SK-N-SH treated with all-trans-retinoic acid at 6 μM for 48 hours (cell line): ENCODE measurements at regions not wholly inside any gene's neighbourhood (a gene's known extent, or its start where the extent isn't known, plus 50 kb on each side); places are given as distances from the start of the nearest gene placed in this dataset.

ENCODE experiments used
- ATAC-seq: fragments of 200-7000 bp; cut with Tn5 transposase; 3 replicates; pipeline ENCODE4 v1.9.1; 2020; ENCODE audit warnings: mild to moderate bottlenecking, moderate library complexity
- ARNTL ChIP-seq: fragments of 450-650 bp; formaldehyde crosslinking; IDR thresholded peaks from 2 replicates; pipeline ENCODE4 v1.5.0; 2020; ENCODE audit warnings: low read depth, mild to moderate bottlenecking, moderate library complexity, borderline replicate concordance
- BACH2 ChIP-seq: fragments of 250-450 bp; sonication (Bioruptor Pico); IDR thresholded peaks from 2 replicates; pipeline ENCODE4 v1.9.0; 2021; ENCODE audit warnings: mild to moderate bottlenecking, borderline replicate concordance
- CSDC2 ChIP-seq: fragments of 250-450 bp; sonication (Bioruptor Pico); IDR thresholded peaks from 2 replicates; pipeline ENCODE4 v1.5.0; 2020; ENCODE audit warnings: mild to moderate bottlenecking, moderate library complexity
- ESRRG ChIP-seq: fragments of 250-450 bp; sonication (Bioruptor Pico); IDR thresholded peaks from 2 replicates; pipeline ENCODE4 v1.6.1; 2021; ENCODE audit warnings: mild to moderate bottlenecking
- GLIS3 ChIP-seq: fragments of 250-450 bp; sonication (Bioruptor Pico); IDR thresholded peaks from 2 replicates; pipeline ENCODE4 v1.5.0; 2020; ENCODE audit warnings: mild to moderate bottlenecking, moderate library complexity
- ISL1 ChIP-seq: fragments of 250-450 bp; sonication (Bioruptor Pico); IDR thresholded peaks from 2 replicates; pipeline ENCODE4 v2.1.2; 2022; ENCODE audit warnings: mild to moderate bottlenecking, moderate library complexity
- OSR1 ChIP-seq: fragments of 250-450 bp; sonication (Bioruptor Pico); IDR thresholded peaks from 2 replicates; pipeline ENCODE4 v1.8.0; 2022; ENCODE audit warnings: moderate library complexity, mild to moderate bottlenecking, inconsistent platforms
- PPARA ChIP-seq: fragments of 250-450 bp; sonication (Bioruptor Pico); IDR thresholded peaks from 2 replicates; pipeline ENCODE4 v1.5.0; 2020; ENCODE audit warnings: mild to moderate bottlenecking, borderline replicate concordance
- SNAI2 ChIP-seq: fragments of 250-450 bp; sonication (Bioruptor Pico); IDR thresholded peaks from 2 replicates; pipeline ENCODE4 v1.5.0; 2020; ENCODE audit warnings: mild to moderate bottlenecking, moderate library complexity
- TCF4 ChIP-seq: fragments of 250-450 bp; sonication (Bioruptor Pico); IDR thresholded peaks from 2 replicates; pipeline ENCODE4 v1.8.0; 2021; ENCODE audit warnings: mild to moderate bottlenecking, moderate library complexity, borderline replicate concordance
- TOX ChIP-seq: fragments of 250-450 bp; sonication (Bioruptor Pico); IDR thresholded peaks from 2 replicates; pipeline ENCODE4 v1.8.0; 2021; ENCODE audit warnings: mild to moderate bottlenecking, moderate library complexity, borderline replicate concordance
- ZC3H10 ChIP-seq: fragments of 250-450 bp; sonication (Bioruptor Pico); IDR thresholded peaks from 2 replicates; pipeline ENCODE4 v1.5.1; 2021; ENCODE audit warnings: mild to moderate bottlenecking, moderate library complexity
- ZFP3 ChIP-seq: fragments of 250-450 bp; sonication (Bioruptor Pico); IDR thresholded peaks from 2 replicates; pipeline ENCODE4 v1.5.0; 2020; ENCODE audit warnings: mild to moderate bottlenecking, moderate library complexity
- ZFP30 ChIP-seq: fragments of 450-650 bp; formaldehyde crosslinking; IDR thresholded peaks from 2 replicates; pipeline ENCODE4 v1.5.0; 2022; ENCODE audit warnings: mild to moderate bottlenecking, moderate library complexity
- ZNF565 ChIP-seq: fragments of 450-650 bp; formaldehyde crosslinking; conservative IDR thresholded peaks from 2 replicates; pipeline ENCODE4 v1.5.0; 2020; ENCODE audit warnings: low read depth, mild to moderate bottlenecking, moderate library complexity
- ZNF70 ChIP-seq: fragments of 450-650 bp; formaldehyde crosslinking; IDR thresholded peaks from 2 replicates; pipeline ENCODE4 v1.5.0; 2020; ENCODE audit warnings: mild to moderate bottlenecking, moderate library complexity
- ZNF8 ChIP-seq: fragments of 450-650 bp; formaldehyde crosslinking; IDR thresholded peaks from 2 replicates; pipeline ENCODE4 v1.5.0; 2020; ENCODE audit warnings: mild to moderate bottlenecking, moderate library complexity
- TF ChIP-seq, protein P1 (sequence below): fragments of 250-450 bp; sonication (Bioruptor Pico); IDR thresholded peaks from 2 replicates; pipeline ENCODE4 v1.8.0; 2020; ENCODE audit warnings: mild to moderate bottlenecking, moderate library complexity, borderline replicate concordance
- TF ChIP-seq, protein P2 (sequence below): fragments of 250-450 bp; sonication (Bioruptor Pico); IDR thresholded peaks from 2 replicates; pipeline ENCODE4 v1.5.0; 2020; ENCODE audit warnings: mild to moderate bottlenecking, moderate library complexity
- TF ChIP-seq, protein P3 (sequence below): fragments of 250-450 bp; sonication (Bioruptor Pico); IDR thresholded peaks from 2 replicates; pipeline ENCODE4 v1.8.0; 2021; ENCODE audit warnings: low read depth, mild to moderate bottlenecking, moderate library complexity, borderline replicate concordance
- TF ChIP-seq, protein P4 (sequence below): fragments of 250-450 bp; sonication (Bioruptor Pico); IDR thresholded peaks from 2 replicates; pipeline ENCODE4 v1.5.1; 2020; ENCODE audit warnings: low read depth, mild to moderate bottlenecking, moderate library complexity
- TF ChIP-seq, protein P5 (sequence below): fragments of 250-450 bp; sonication (Bioruptor Pico); IDR thresholded peaks from 2 replicates; pipeline ENCODE4 v1.5.1; 2021; ENCODE audit warnings: mild to moderate bottlenecking, moderate library complexity

DNA sequence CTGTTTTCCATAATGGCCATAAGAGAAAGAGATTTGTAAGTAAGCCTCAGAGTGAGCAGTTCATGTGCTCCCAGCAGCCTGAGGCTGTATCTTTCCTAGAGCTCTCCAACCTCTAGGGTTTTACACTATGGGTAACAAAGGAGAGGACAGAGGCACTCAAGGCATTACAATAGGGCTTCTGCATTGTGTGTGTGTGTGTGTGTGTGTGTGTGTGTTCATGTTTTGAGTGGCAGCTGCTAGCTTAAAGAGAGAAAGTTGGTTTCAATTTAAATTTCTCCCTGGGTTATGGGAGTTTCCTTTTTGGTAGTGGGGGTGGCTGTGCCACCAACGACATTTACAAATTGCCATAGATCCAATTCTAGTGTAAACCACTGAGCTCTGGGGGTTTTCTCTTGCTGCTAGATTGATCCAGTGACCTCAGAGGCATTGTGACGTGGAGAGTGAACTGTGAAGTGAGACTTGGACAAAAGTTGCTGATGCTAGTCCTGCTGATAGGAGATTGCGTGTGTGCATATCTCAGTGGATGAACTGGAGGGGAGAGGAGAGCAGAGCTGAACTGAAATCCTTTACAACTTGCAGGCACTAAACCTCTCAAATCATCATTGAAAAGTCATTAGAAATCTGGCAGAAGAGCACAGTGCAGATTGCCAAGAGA, 67.2 kb upstream of the OLFM4 start:
- TF ChIP-seq ISL1 (no peak), CSDC2 (no peak)
- TF ChIP-seq, protein P1, sequence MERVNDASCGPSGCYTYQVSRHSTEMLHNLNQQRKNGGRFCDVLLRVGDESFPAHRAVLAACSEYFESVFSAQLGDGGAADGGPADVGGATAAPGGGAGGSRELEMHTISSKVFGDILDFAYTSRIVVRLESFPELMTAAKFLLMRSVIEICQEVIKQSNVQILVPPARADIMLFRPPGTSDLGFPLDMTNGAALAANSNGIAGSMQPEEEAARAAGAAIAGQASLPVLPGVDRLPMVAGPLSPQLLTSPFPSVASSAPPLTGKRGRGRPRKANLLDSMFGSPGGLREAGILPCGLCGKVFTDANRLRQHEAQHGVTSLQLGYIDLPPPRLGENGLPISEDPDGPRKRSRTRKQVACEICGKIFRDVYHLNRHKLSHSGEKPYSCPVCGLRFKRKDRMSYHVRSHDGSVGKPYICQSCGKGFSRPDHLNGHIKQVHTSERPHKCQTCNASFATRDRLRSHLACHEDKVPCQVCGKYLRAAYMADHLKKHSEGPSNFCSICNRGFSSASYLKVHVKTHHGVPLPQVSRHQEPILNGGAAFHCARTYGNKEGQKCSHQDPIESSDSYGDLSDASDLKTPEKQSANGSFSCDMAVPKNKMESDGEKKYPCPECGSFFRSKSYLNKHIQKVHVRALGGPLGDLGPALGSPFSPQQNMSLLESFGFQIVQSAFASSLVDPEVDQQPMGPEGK (CRISPR knock-in tag) = no peak
- ATAC-seq = no peak

DNA sequence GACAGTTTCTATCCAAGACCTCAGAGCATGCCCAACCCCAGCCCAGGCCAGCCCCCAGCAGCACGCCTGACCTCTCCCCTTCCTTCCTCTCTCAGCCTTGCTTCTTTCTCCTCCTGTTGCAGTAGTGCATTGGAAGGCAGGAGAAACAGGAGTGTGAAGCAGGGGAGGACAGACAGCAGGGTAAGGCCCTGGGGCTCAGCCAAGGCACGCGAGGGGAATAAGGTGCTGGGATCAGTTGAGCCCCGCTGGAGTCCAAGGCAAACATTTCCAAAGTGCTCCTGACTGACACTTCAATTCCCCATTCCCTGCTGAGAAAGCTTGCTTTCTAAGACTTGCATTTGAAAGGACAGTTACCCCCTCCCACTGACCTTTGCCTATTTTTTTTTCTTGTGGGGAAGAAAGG, 73.1 kb upstream of the OLFM4 start:
- no peak for ATAC-seq

DNA sequence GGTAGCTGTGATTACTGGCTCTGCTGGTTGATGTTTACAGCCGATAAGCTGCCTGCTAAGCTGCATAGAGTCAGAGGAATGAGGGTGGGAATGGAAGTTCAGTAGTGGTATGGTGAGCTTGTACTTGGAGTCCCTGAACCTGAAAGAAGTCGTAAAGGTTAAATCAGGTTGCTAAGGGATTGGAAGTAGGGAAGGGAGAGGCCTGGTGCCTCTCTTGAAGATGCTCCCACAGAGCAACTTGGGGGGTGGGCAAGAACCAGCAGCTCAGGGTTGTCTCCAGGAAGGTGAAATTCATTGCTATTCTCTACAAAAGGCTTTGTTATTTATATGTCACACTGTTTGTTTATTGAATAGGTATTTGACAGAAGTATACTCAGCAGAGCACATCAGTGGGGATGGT, 73.8 kb upstream of the OLFM4 start:
- TF ChIP-seq, protein P2, sequence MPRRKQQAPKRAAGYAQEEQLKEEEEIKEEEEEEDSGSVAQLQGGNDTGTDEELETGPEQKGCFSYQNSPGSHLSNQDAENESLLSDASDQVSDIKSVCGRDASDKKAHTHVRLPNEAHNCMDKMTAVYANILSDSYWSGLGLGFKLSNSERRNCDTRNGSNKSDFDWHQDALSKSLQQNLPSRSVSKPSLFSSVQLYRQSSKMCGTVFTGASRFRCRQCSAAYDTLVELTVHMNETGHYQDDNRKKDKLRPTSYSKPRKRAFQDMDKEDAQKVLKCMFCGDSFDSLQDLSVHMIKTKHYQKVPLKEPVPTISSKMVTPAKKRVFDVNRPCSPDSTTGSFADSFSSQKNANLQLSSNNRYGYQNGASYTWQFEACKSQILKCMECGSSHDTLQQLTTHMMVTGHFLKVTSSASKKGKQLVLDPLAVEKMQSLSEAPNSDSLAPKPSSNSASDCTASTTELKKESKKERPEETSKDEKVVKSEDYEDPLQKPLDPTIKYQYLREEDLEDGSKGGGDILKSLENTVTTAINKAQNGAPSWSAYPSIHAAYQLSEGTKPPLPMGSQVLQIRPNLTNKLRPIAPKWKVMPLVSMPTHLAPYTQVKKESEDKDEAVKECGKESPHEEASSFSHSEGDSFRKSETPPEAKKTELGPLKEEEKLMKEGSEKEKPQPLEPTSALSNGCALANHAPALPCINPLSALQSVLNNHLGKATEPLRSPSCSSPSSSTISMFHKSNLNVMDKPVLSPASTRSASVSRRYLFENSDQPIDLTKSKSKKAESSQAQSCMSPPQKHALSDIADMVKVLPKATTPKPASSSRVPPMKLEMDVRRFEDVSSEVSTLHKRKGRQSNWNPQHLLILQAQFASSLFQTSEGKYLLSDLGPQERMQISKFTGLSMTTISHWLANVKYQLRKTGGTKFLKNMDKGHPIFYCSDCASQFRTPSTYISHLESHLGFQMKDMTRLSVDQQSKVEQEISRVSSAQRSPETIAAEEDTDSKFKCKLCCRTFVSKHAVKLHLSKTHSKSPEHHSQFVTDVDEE (CRISPR knock-in tag) = no peak
- TF ChIP-seq PPARA = no peak
- no peak for TF ChIP-seq CSDC2
- no peak for TF ChIP-seq OSR1
- no peak for TF ChIP-seq ZNF8 (CRISPR knock-in tag)
- TF ChIP-seq ARNTL (CRISPR knock-in tag) = no peak
- no peak for TF ChIP-seq SNAI2
- no peak for TF ChIP-seq BACH2 (CRISPR knock-in tag)
- no peak for TF ChIP-seq ZNF565
- TF ChIP-seq TOX = no peak
- no peak for TF ChIP-seq TCF4 (CRISPR knock-in tag)
- no peak for TF ChIP-seq ZNF70
- no peak for TF ChIP-seq ZFP3
- no peak for TF ChIP-seq ZFP30 (CRISPR knock-in tag)
- TF ChIP-seq ESRRG (CRISPR knock-in tag) = no peak
- ATAC-seq = no peak

More for the DNA sequence above, 73.1 kb upstream of the OLFM4 start:
- TF ChIP-seq, protein P3, sequence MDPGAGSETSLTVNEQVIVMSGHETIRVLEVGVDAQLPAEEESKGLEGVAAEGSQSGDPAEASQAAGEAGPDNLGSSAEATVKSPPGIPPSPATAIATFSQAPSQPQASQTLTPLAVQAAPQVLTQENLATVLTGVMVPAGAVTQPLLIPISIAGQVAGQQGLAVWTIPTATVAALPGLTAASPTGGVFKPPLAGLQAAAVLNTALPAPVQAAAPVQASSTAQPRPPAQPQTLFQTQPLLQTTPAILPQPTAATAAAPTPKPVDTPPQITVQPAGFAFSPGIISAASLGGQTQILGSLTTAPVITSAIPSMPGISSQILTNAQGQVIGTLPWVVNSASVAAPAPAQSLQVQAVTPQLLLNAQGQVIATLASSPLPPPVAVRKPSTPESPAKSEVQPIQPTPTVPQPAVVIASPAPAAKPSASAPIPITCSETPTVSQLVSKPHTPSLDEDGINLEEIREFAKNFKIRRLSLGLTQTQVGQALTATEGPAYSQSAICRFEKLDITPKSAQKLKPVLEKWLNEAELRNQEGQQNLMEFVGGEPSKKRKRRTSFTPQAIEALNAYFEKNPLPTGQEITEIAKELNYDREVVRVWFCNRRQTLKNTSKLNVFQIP (CRISPR knock-in tag) = no peak
- TF ChIP-seq, protein P4, sequence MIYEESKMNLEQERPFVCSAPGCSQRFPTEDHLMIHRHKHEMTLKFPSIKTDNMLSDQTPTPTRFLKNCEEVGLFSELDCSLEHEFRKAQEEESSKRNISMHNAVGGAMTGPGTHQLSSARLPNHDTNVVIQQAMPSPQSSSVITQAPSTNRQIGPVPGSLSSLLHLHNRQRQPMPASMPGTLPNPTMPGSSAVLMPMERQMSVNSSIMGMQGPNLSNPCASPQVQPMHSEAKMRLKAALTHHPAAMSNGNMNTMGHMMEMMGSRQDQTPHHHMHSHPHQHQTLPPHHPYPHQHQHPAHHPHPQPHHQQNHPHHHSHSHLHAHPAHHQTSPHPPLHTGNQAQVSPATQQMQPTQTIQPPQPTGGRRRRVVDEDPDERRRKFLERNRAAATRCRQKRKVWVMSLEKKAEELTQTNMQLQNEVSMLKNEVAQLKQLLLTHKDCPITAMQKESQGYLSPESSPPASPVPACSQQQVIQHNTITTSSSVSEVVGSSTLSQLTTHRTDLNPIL = no peak
- TF ChIP-seq BACH2 (CRISPR knock-in tag) (no peak), ZFP3 (no peak), ZC3H10 (no peak), ZNF70 (no peak), ESRRG (CRISPR knock-in tag) (no peak), ZFP30 (CRISPR knock-in tag) (no peak), ISL1 (no peak), PPARA (no peak), CSDC2 (no peak), SNAI2 (no peak), GLIS3 (no peak)
- TF ChIP-seq, all 23 proteins: peak for 0

DNA sequence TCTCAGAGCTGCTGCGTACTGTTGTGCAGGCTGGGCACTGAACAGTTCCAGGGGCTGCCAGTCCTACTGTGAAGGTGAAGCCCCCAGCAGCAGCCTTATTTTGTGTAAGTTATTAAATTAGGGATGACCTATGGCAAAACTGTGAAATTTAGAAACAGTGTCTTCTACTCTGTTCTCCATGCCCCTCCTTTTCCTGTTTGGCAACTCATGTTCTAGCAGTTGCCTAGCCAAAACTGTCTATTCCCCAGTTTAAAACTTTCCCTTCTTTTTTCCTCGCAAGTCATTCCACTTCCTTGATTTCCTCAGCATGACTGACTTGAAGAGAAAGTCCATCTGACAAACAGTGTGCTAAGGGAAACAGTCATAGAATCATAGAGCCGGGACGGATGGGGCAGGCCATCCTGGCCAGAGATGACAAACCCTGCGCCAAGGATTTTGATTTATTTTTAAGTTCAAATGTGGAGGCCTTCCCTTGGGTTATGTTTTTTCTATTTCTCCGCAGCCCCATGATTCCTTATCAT, 78.1 kb upstream of the OLFM4 start:
- no peak for ATAC-seq
- TF ChIP-seq, protein P3 (CRISPR knock-in tag) = no peak
- TF ChIP-seq GLIS3 (no peak), BACH2 (CRISPR knock-in tag) (no peak), TCF4 (CRISPR knock-in tag) (no peak), CSDC2 (no peak), ZFP30 (CRISPR knock-in tag) (no peak), ZNF8 (CRISPR knock-in tag) (no peak)
- TF ChIP-seq, protein P1 (CRISPR knock-in tag) = no peak
- TF ChIP-seq, protein P5, sequence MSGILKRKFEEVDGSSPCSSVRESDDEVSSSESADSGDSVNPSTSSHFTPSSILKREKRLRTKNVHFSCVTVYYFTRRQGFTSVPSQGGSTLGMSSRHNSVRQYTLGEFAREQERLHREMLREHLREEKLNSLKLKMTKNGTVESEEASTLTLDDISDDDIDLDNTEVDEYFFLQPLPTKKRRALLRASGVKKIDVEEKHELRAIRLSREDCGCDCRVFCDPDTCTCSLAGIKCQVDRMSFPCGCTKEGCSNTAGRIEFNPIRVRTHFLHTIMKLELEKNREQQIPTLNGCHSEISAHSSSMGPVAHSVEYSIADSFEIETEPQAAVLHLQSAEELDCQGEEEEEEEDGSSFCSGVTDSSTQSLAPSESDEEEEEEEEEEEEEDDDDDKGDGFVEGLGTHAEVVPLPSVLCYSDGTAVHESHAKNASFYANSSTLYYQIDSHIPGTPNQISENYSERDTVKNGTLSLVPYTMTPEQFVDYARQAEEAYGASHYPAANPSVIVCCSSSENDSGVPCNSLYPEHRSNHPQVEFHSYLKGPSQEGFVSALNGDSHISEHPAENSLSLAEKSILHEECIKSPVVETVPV (CRISPR knock-in tag) = no peak
- TF ChIP-seq, protein P4 = no peak
